MM.1S (cell line): ENCODE measurements at regions not wholly inside any gene's neighbourhood (a gene's known extent, or its start where the extent isn't known, plus 50 kb on each side); places are given as distances from the start of the nearest gene placed in this dataset.

Experiments used
- DNase-seq: peaks from one replicate; pipeline ENCODE4 v3.0.0-alpha.2; 2015
- H2AFZ ChIP-seq: fragments of 300-600 bp; sonication (generic); 2 replicates; pipeline ENCODE4 v1.6.0; 2016; ENCODE audit warnings: antibody characterized with exemption, low read length
- H3F3A ChIP-seq: fragments of 300-600 bp; sonication (generic); 2 replicates; pipeline ENCODE4 v1.6.1; 2016; ENCODE audit warnings: mild to moderate bottlenecking, antibody characterized with exemption, low read length, moderate library complexity, mixed read lengths; ENCODE audit not compliant: insufficient read depth
- H3K27ac ChIP-seq: fragments of 300-600 bp; sonication (generic); 2 replicates; pipeline ENCODE4 v1.5.1; 2016; ENCODE audit warnings: mild to moderate bottlenecking, low read length
- H3K27me3 ChIP-seq: fragments of 300-600 bp; sonication (generic); replicated peaks from 2 replicates; pipeline ENCODE4 v1.6.0; 2016; ENCODE audit warnings: low read length; ENCODE audit not compliant: insufficient read depth
- H3K36me3 ChIP-seq: fragments of 300-600 bp; sonication (generic); replicated peaks from 2 replicates; pipeline ENCODE4 v1.6.1; 2016; ENCODE audit warnings: mild to moderate bottlenecking, low read length, mixed read lengths; ENCODE audit not compliant: insufficient read depth
- H3K4me1 ChIP-seq: fragments of 300-600 bp; sonication (generic); 2 replicates; pipeline ENCODE4 v1.6.1; 2016; ENCODE audit warnings: low read length, mixed read lengths
- H3K4me2 ChIP-seq: fragments of 300-600 bp; sonication (generic); 2 replicates; pipeline ENCODE4 v1.6.0; 2016; ENCODE audit warnings: low read depth, low read length
- H3K4me3 ChIP-seq: fragments of 300-600 bp; sonication (generic); 2 replicates; pipeline ENCODE4 v1.5.1; 2016; ENCODE audit warnings: low read length, mixed read lengths
- H3K79me2 ChIP-seq: fragments of 300-600 bp; sonication (generic); 2 replicates; pipeline ENCODE4 v1.6.1; 2016; ENCODE audit warnings: mixed run types, low read length, mixed read lengths
- H3K9ac ChIP-seq: fragments of 300-600 bp; sonication (generic); 2 replicates; pipeline ENCODE4 v1.6.1; 2016; ENCODE audit warnings: low read length, mixed read lengths
- H3K9me2 ChIP-seq: fragments of 300-600 bp; sonication (generic); replicated peaks from 2 replicates; pipeline ENCODE4 v1.6.1; 2016; ENCODE audit warnings: mild to moderate bottlenecking, low read length, mixed read lengths; ENCODE audit not compliant: insufficient read depth
- H3K9me3 ChIP-seq: fragments of 300-600 bp; sonication (generic); replicated peaks from 2 replicates; pipeline ENCODE4 v1.6.1; 2016; ENCODE audit warnings: mild to moderate bottlenecking, low read length, mixed read lengths; ENCODE audit not compliant: insufficient read depth
- H4K20me1 ChIP-seq: fragments of 300-600 bp; sonication (generic); 2 replicates; pipeline ENCODE4 v1.6.1; 2016; ENCODE audit warnings: mild to moderate bottlenecking, low read length, moderate library complexity, mixed read lengths; ENCODE audit not compliant: insufficient read depth
- EZH2 ChIP-seq: fragments of 300-600 bp; sonication (generic); optimal IDR thresholded peaks from 2 replicates; pipeline ENCODE3; 2017; ENCODE audit warnings: low read depth, mild to moderate bottlenecking, antibody characterized with exemption, low read length, mixed read lengths
- EZH2phosphoT487 ChIP-seq: fragments of 300-600 bp; sonication (generic); IDR thresholded peaks from 2 replicates; pipeline ENCODE4 v1.6.1; 2018; ENCODE audit warnings: antibody characterized with exemption, low read length
- TF ChIP-seq, protein P1 (sequence below): fragments of 300-600 bp; sonication (generic); IDR thresholded peaks from 2 replicates; pipeline ENCODE4 v1.5.1; 2016; ENCODE audit warnings: antibody characterized with exemption, low read length, mixed read lengths

GRCh38 chr11:27263046-27263445 lies 100.0 kb downstream of the CCDC34 start:
- Histone ChIP-seq H2AFZ (no peak overlapping the region), H3K4me2 (no peak overlapping the region), H3K9ac (no peak overlapping the region), H3K27me3 (no peaks in the 10 kb centered on the region), H3K27ac (no peak overlapping the region), H4K20me1 (no peaks in the 10 kb centered on the region), H3K4me3 (no peak overlapping the region), H3K9me2 (no peaks in the 10 kb centered on the region), H3K4me1 (no peaks in the 10 kb centered on the region), H3K79me2 (no peaks in the 10 kb centered on the region), H3K36me3 (no peaks in the 10 kb centered on the region), H3K9me3 (no peaks in the 10 kb centered on the region), H3F3A (no peaks in the 10 kb centered on the region)
- TF ChIP-seq, protein P1, sequence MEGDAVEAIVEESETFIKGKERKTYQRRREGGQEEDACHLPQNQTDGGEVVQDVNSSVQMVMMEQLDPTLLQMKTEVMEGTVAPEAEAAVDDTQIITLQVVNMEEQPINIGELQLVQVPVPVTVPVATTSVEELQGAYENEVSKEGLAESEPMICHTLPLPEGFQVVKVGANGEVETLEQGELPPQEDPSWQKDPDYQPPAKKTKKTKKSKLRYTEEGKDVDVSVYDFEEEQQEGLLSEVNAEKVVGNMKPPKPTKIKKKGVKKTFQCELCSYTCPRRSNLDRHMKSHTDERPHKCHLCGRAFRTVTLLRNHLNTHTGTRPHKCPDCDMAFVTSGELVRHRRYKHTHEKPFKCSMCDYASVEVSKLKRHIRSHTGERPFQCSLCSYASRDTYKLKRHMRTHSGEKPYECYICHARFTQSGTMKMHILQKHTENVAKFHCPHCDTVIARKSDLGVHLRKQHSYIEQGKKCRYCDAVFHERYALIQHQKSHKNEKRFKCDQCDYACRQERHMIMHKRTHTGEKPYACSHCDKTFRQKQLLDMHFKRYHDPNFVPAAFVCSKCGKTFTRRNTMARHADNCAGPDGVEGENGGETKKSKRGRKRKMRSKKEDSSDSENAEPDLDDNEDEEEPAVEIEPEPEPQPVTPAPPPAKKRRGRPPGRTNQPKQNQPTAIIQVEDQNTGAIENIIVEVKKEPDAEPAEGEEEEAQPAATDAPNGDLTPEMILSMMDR, result no peak
- TF ChIP-seq EZH2phosphoT487 (no peak), EZH2 (no peak)
- DNase-seq, result no peak

GRCh38 chr11:27255447-27255828 lies 107.6 kb downstream of the CCDC34 start:
- no peaks in the 10 kb centered on the region for H3K36me3 ChIP-seq
- no peak overlapping the region for H3K27ac ChIP-seq
- H3K4me2 ChIP-seq, result no peak overlapping the region
- no peak for TF ChIP-seq EZH2phosphoT487
- TF ChIP-seq EZH2, result no peak
- TF ChIP-seq, protein P1, result no peak
- no peaks in the 10 kb centered on the region for H3K9me3 ChIP-seq
- no peak overlapping the region for H3K9ac ChIP-seq
- no peak for DNase-seq
- no peak overlapping the region for H3K4me3 ChIP-seq
- no peaks in the 10 kb centered on the region for H3K27me3 ChIP-seq
- H2AFZ ChIP-seq, result no peak overlapping the region
- no peaks in the 10 kb centered on the region for H3K9me2 ChIP-seq
- no peaks in the 10 kb centered on the region for H4K20me1 ChIP-seq
- no peaks in the 10 kb centered on the region for H3K79me2 ChIP-seq
- no peaks in the 10 kb centered on the region for H3K4me1 ChIP-seq
- no peaks in the 10 kb centered on the region for H3F3A ChIP-seq

DNA sequence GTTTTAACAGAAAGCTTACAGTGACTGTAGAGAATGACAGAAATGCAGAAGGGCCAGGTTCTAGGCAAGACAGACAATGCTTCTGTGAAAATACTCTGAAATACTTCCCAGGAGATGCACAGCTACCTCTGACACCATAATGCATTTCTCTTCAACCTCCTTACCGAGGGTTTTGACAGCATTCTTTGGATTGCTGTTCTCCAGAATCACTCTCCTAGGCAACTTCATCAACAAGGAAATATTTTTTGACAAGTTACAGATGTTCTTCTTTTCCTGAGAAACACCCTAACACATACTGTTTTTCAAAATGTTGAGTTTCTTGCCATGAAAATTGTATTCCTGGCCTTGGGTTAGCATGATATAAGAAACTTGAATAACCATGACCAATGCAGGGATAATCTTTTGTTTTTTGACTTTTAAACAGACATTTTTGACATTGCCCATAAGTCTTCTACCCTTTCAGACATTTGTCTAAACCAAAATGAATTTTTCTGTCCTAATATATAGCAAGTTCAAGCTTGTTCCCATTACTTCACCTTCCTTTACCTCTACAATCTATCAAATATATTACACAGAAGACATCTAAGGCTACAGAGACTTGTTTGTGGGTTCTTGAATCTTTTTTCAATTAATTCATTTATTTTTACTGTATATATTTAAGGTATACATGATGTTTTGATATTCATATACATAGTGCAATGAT lies 108.1 kb downstream of the CCDC34 start:
- H3K4me2 ChIP-seq, result no peak overlapping the region
- TF ChIP-seq, protein P1, result no peak
- no peak for TF ChIP-seq EZH2phosphoT487
- TF ChIP-seq EZH2, result no peak

More for the DNA sequence above, 108.1 kb downstream of the CCDC34 start:
- no peak for DNase-seq
- Histone ChIP-seq H3K4me1 (no peaks in the 10 kb centered on the region), H3K9ac (no peak overlapping the region), H4K20me1 (no peaks in the 10 kb centered on the region), H3K9me3 (no peaks in the 10 kb centered on the region), H3F3A (no peaks in the 10 kb centered on the region), H3K9me2 (no peaks in the 10 kb centered on the region), H3K27me3 (no peaks in the 10 kb centered on the region), H2AFZ (no peak overlapping the region), H3K4me3 (no peak overlapping the region), H3K79me2 (no peaks in the 10 kb centered on the region), H3K27ac (no peak overlapping the region), H3K36me3 (no peaks in the 10 kb centered on the region)
